Mesenchymal stem cell (in vitro differentiated cells and primary cell): ENCODE measurements at regions not wholly inside any gene's neighbourhood (a gene's known extent, or its start where the extent isn't known, plus 50 kb on each side); places are given as distances from the start of the nearest gene placed in this dataset.

ENCODE experiments used
- DNase-seq: peaks from one replicate; pipeline ENCODE4 v3.0.0-alpha.2; 2013
- H2AFZ ChIP-seq: one replicate; pipeline ENCODE4 v1.6.1; 2013; ENCODE audit warnings: low read depth, mild to moderate bottlenecking, control low read depth, inconsistent platforms, low read length, moderate library complexity
- H2AK5ac ChIP-seq: 2 replicates; pipeline ENCODE4 v1.6.1; 2013; ENCODE audit warnings: low read length, moderate library complexity, mild to moderate bottlenecking, inconsistent platforms; ENCODE audit not compliant: severe bottlenecking
- H2BK120ac ChIP-seq: one replicate; pipeline ENCODE4 v1.6.1; 2013; ENCODE audit warnings: low read depth, mild to moderate bottlenecking, inconsistent platforms, low read length, moderate library complexity
- H2BK12ac ChIP-seq, 2 experiments: one replicate each; pipeline ENCODE4 v1.6.1; 2013; ENCODE audit warnings: inconsistent platforms in 2 of 2, low read length in 2 of 2, mild to moderate bottlenecking in 2 of 2, moderate library complexity in 2 of 2, control low read depth in 1 of 2
- H2BK15ac ChIP-seq: one replicate; pipeline ENCODE4 v1.6.1; 2013; ENCODE audit warnings: mild to moderate bottlenecking, low read depth, inconsistent platforms; ENCODE audit not compliant: poor library complexity, severe bottlenecking
- H2BK5ac ChIP-seq: 2 replicates; pipeline ENCODE4 v1.6.1; 2013; ENCODE audit warnings: low read depth, mild to moderate bottlenecking, low read length, control low read depth, inconsistent platforms; ENCODE audit not compliant: poor library complexity, severe bottlenecking
- H3K14ac ChIP-seq, 2 experiments: one replicate each; pipeline ENCODE4 v1.6.1; 2013; ENCODE audit warnings: inconsistent platforms in 2 of 2, low read length in 2 of 2, control low read depth in 1 of 2, mild to moderate bottlenecking in 1 of 2, moderate library complexity in 1 of 2
- H3K18ac ChIP-seq, 2 experiments: one replicate each; pipeline ENCODE4 v1.6.1; 2013; ENCODE audit warnings: inconsistent platforms in 2 of 2, low read length in 2 of 2, control low read depth in 1 of 2, low read depth in 1 of 2, mild to moderate bottlenecking in 1 of 2
- H3K23ac ChIP-seq, 2 experiments: one replicate each; pipeline ENCODE4 v1.6.1; 2013; ENCODE audit warnings: inconsistent platforms in 2 of 2, low read length in 2 of 2, mild to moderate bottlenecking in 2 of 2, moderate library complexity in 2 of 2, control low read depth in 1 of 2
- H3K27ac ChIP-seq: 2 replicates; pipeline ENCODE4 v1.5.1; 2013; ENCODE audit warnings: mild to moderate bottlenecking, moderate library complexity, low read length, control low read depth, inconsistent platforms; ENCODE audit not compliant: poor library complexity, severe bottlenecking
- H3K27me3 ChIP-seq, 2 experiments: 2 replicates each; pipeline versions ENCODE4 v1.6.1 to v1.7.0; 2013; ENCODE audit warnings: low read length in 2 of 2, mild to moderate bottlenecking in 2 of 2, moderate library complexity in 2 of 2, control low read depth in 1 of 2, inconsistent platforms in 1 of 2; ENCODE audit not compliant: control insufficient read depth in 1 of 2, insufficient read depth in 1 of 2
- H3K36me3 ChIP-seq, 2 experiments: 2 replicates each; pipeline versions ENCODE4 v1.6.1 to v1.7.0; 2013; ENCODE audit warnings: low read length in 2 of 2, control low read depth in 1 of 2, inconsistent platforms in 1 of 2, low read depth in 1 of 2, mild to moderate bottlenecking in 1 of 2; ENCODE audit not compliant: insufficient read depth in 2 of 2, control insufficient read depth in 1 of 2
- H3K4ac ChIP-seq, 2 experiments: one replicate each; pipeline ENCODE4 v1.6.1; 2013; ENCODE audit warnings: inconsistent platforms in 2 of 2, low read length in 2 of 2, mild to moderate bottlenecking in 2 of 2, moderate library complexity in 2 of 2, control low read depth in 1 of 2, low read depth in 1 of 2
- H3K4me1 ChIP-seq: 2 replicates; pipeline ENCODE4 v1.6.1; 2013; ENCODE audit warnings: low read depth, low read length, control low read depth; ENCODE audit not compliant: control insufficient read depth, insufficient read depth
- H3K4me2 ChIP-seq: 2 replicates; pipeline ENCODE4 v1.6.1; 2013; ENCODE audit warnings: low read length, mild to moderate bottlenecking, inconsistent platforms; ENCODE audit not compliant: poor library complexity, severe bottlenecking
- H3K4me3 ChIP-seq, 2 experiments: 2 replicates each; pipeline versions ENCODE4 v1.5.1 to v1.7.0; 2013; ENCODE audit warnings: low read length in 2 of 2, mild to moderate bottlenecking in 2 of 2, control low read depth in 1 of 2, low read depth in 1 of 2; ENCODE audit not compliant: insufficient read depth in 1 of 2
- H3K79me1 ChIP-seq: replicated peaks from 2 replicates; pipeline ENCODE4 v1.6.1; 2013; ENCODE audit warnings: mild to moderate bottlenecking, control low read depth, low read length, inconsistent platforms; ENCODE audit not compliant: poor library complexity, severe bottlenecking
- H3K9ac ChIP-seq: 2 replicates; pipeline ENCODE4 v1.7.0; 2013; ENCODE audit warnings: mild to moderate bottlenecking, low read length, moderate library complexity
- H3K9me3 ChIP-seq: 2 replicates; pipeline ENCODE4 v1.7.0; 2013; ENCODE audit warnings: mild to moderate bottlenecking, low read length; ENCODE audit not compliant: control insufficient read depth
- H4K8ac ChIP-seq: one replicate; pipeline ENCODE4 v1.6.1; 2013; ENCODE audit warnings: inconsistent platforms, mild to moderate bottlenecking, low read length, moderate library complexity
- H4K91ac ChIP-seq: one replicate; pipeline ENCODE4 v1.6.1; 2013; ENCODE audit warnings: mild to moderate bottlenecking, low read length, inconsistent platforms
- WGBS: methylation state at CpG from one replicate; pipeline ENCODE4 v1.1.7; 2013; ENCODE audit warnings: mixed read lengths; 5-methylcytosine and 5-hydroxymethylcytosine counted together

DNA sequence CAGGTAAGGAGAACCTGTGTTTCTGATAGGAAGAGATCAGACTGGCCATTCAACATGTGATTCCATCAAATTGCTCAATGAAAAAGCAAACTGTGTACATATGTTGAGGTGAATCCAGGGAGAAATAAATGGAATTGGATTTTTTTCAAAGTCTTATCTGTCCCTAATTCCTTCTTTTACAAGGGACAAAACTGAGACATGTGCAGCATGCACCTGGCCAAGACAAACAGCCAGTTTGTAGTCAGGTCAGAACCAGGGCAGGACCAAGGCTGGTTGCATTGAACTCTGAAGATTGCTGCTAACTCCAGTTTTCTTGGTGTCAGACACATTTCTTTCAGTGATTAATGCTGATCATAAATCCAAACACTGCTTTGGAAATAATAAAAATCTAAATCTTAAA lies 69.6 kb upstream of the CCDC190 start:
- Histone ChIP-seq H2AK5ac (no peak overlapping the region), H4K8ac (no peak overlapping the region), H3K23ac (no peak overlapping the region), H3K4me3 (no peak overlapping the region), H3K9ac (no peak overlapping the region), H2BK5ac (no peak overlapping the region), H3K79me1 (no peaks in the 10 kb centered on the region), H3K4ac (no peak overlapping the region), H3K18ac (no peak overlapping the region), H2BK12ac (no peak overlapping the region), H3K36me3 (no peaks in the 10 kb centered on the region), H3K27me3 (no peaks in the 10 kb centered on the region), H2BK15ac (no peak overlapping the region), H3K27ac (no peak overlapping the region), H3K9me3 (no peaks in the 10 kb centered on the region), H2AFZ (no peak overlapping the region), H4K91ac (no peak overlapping the region), H3K4me2 (no peak overlapping the region), H2BK120ac (no peak overlapping the region), H3K4me1 (no peaks in the 10 kb centered on the region), H3K14ac (no peak overlapping the region)
- no peak for DNase-seq

- H3K4ac ChIP-seq: no peak overlapping the region
- no peak overlapping the region for H3K4me2 ChIP-seq
- no peak overlapping the region for H2BK120ac ChIP-seq
- WGBS: 83% methylated on average over 2 of the region's 3 CpGs
- no peak overlapping the region for H2BK12ac ChIP-seq
- no peak overlapping the region for H4K8ac ChIP-seq
- H3K4me1 ChIP-seq: no peaks in the 10 kb centered on the region
- H2BK5ac ChIP-seq: no peak overlapping the region
- H2BK15ac ChIP-seq: no peak overlapping the region
- H3K36me3 ChIP-seq: no peaks in the 10 kb centered on the region
- no peaks in the 10 kb centered on the region for H3K9me3 ChIP-seq
- no peak overlapping the region for H3K9ac ChIP-seq
- H2AK5ac ChIP-seq: no peak overlapping the region
- H3K27me3 ChIP-seq: no peaks in the 10 kb centered on the region
- H3K18ac ChIP-seq: no peak overlapping the region
- no peak for DNase-seq
- no peak overlapping the region for H2AFZ ChIP-seq
- H3K79me1 ChIP-seq: no peaks in the 10 kb centered on the region
- no peak overlapping the region for H3K27ac ChIP-seq
- no peak overlapping the region for H3K23ac ChIP-seq
- H3K4me3 ChIP-seq: no peak overlapping the region
- no peak overlapping the region for H4K91ac ChIP-seq
- no peak overlapping the region for H3K14ac ChIP-seq
These were observed 68.2 kb upstream of the CCDC190 start for GRCh38 chr1:162929177-162929576.

- Histone ChIP-seq H3K27ac (no peak overlapping the region), H3K36me3 (no peaks in the 10 kb centered on the region), H3K9me3 (no peaks in the 10 kb centered on the region), H3K18ac (no peak overlapping the region), H2BK120ac (no peak overlapping the region), H2AFZ (no peak overlapping the region), H2BK5ac (no peak overlapping the region), H4K91ac (no peak overlapping the region), H3K27me3 (no peaks in the 10 kb centered on the region), H3K14ac (no peak overlapping the region), H3K9ac (no peak overlapping the region), H3K79me1 (no peaks in the 10 kb centered on the region), H3K23ac (no peak overlapping the region), H2BK12ac (no peak overlapping the region), H3K4me3 (no peak overlapping the region), H4K8ac (no peak overlapping the region), H3K4me2 (no peak overlapping the region), H3K4ac (no peak overlapping the region), H2BK15ac (no peak overlapping the region), H3K4me1 (no peaks in the 10 kb centered on the region), H2AK5ac (no peak overlapping the region)
- no CpG with 5 or more reads among the region's 1 CpG for WGBS
- DNase-seq: no peak
These were observed 67.2 kb upstream of the CCDC190 start for GRCh38 chr1:162928141-162928540.

DNA sequence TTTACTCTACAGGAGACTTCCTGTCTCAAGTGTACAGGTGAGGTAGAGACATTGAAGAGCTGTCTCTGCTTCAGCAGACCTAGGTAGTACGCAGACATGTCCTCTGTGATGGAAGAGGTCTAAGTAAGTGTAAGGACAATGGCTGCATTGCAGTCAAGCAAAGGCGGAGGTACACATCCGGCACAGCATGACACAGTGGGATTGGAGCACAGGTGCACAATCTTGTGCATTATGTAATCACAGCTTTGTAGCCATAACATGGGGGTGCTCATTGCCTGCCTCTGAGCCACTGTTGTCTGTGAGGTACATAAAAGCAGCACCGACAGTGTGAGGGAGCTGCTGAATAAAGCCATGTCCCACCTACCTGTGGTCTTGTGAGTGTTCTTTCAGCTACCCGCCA lies 66.4 kb upstream of the CCDC190 start:
- H3K4me1 ChIP-seq: no peaks in the 10 kb centered on the region
- H2AFZ ChIP-seq: no peak overlapping the region

More for the DNA sequence above, 66.4 kb upstream of the CCDC190 start:
- H3K9ac ChIP-seq: no peak overlapping the region
- 97% methylated on average over 5 of the region's 5 CpGs for WGBS
- H2AK5ac ChIP-seq: no peak overlapping the region
- no peak overlapping the region for H2BK15ac ChIP-seq
- H3K4me3 ChIP-seq: no peak overlapping the region
- no peak for DNase-seq
- H3K36me3 ChIP-seq: no peaks in the 10 kb centered on the region
- no peak overlapping the region for H4K91ac ChIP-seq
- H3K23ac ChIP-seq: no peak overlapping the region
- H3K4ac ChIP-seq: no peak overlapping the region
- no peaks in the 10 kb centered on the region for H3K27me3 ChIP-seq
- peak overlapping the region; percentile 0 for H4K8ac ChIP-seq
- H2BK120ac ChIP-seq: no peak overlapping the region
- no peak overlapping the region for H3K4me2 ChIP-seq
- H3K14ac ChIP-seq: no peak overlapping the region
- no peaks in the 10 kb centered on the region for H3K79me1 ChIP-seq
- H3K9me3 ChIP-seq: no peaks in the 10 kb centered on the region
- H3K27ac ChIP-seq: no peak overlapping the region
- H2BK5ac ChIP-seq: no peak overlapping the region
- H3K18ac ChIP-seq: no peak overlapping the region
- H2BK12ac ChIP-seq: no peak overlapping the region
